WTC11 (cell line): ENCODE measurements at regions not wholly inside any gene's neighbourhood (a gene's known extent, or its start where the extent isn't known, plus 50 kb on each side); places are given as distances from the start of the nearest gene placed in this dataset.

Experiments used
- ATAC-seq: fragments of 200-7000 bp; cut with Tn5 transposase; 2 replicates; pipeline ENCODE4 v1.10.0; 2021; ENCODE audit warnings: mild to moderate bottlenecking, moderate library complexity
- CTCF ChIA-PET: fragments of 300-600 bp; sonication (Branson Sonifier 250); formaldehyde crosslinking; loops from one replicate; lab custom pipeline; 2021; ENCODE audit warnings: antibody characterized with exemption; lab: Charles Lee
- POLR2A ChIA-PET: fragments of 350-600 bp; sonication (Branson Sonifier 250); formaldehyde crosslinking; loops from one replicate; lab custom pipeline; 2021; ENCODE audit warnings: antibody characterized with exemption; lab: Charles Lee
- DNase-seq: peaks from one replicate; pipeline ENCODE4 v3.0.0; 2021; ENCODE audit warnings: low spot score
- H3K27ac Mint-ChIP-seq: 2 replicates; pipeline ENCODE4 v1.8.0; 2021; ENCODE audit warnings: mixed read lengths
- H3K27me3 Mint-ChIP-seq: 2 replicates; pipeline ENCODE4 v1.8.0; 2021; ENCODE audit warnings: low read depth, mild to moderate bottlenecking, moderate library complexity, mixed read lengths
- H3K36me3 Mint-ChIP-seq: 2 replicates; pipeline ENCODE4 v1.8.0; 2021; ENCODE audit warnings: mixed read lengths
- H3K4me1 Mint-ChIP-seq: 2 replicates; pipeline ENCODE4 v1.8.0; 2022; ENCODE audit warnings: mixed read lengths
- H3K4me3 Mint-ChIP-seq: 2 replicates; pipeline ENCODE4 v1.8.0; 2021; ENCODE audit warnings: mild to moderate bottlenecking, moderate library complexity, mixed read lengths
- H3K9me3 Mint-ChIP-seq: 2 replicates; pipeline ENCODE4 v1.8.0; 2021; ENCODE audit warnings: mixed read lengths
- CREB1 ChIP-seq: sonication (generic); formaldehyde crosslinking; IDR thresholded peaks from 2 replicates; pipeline ENCODE4 v1.8.0; 2023; ENCODE audit warnings: mild to moderate bottlenecking, missing genetic modification reagents
- ELF4 ChIP-seq: sonication (generic); formaldehyde crosslinking; IDR thresholded peaks from 2 replicates; pipeline ENCODE4 v1.8.1; 2022; ENCODE audit warnings: low read depth, mild to moderate bottlenecking, moderate library complexity, missing genetic modification reagents
- IRF2 ChIP-seq: sonication (generic); formaldehyde crosslinking; IDR thresholded peaks from 2 replicates; pipeline ENCODE4 v1.8.0; 2022; ENCODE audit warnings: low read depth, missing genetic modification reagents, borderline replicate concordance
- JUN ChIP-seq: sonication (generic); formaldehyde crosslinking; IDR thresholded peaks from 2 replicates; pipeline ENCODE4 v1.8.0; 2023; ENCODE audit warnings: mild to moderate bottlenecking, missing genetic modification reagents
- NR2C2 ChIP-seq: sonication (generic); formaldehyde crosslinking; IDR thresholded peaks from 2 replicates; pipeline ENCODE4 v1.8.0; 2022; ENCODE audit warnings: mild to moderate bottlenecking, missing genetic modification reagents
- RELA ChIP-seq: sonication (generic); formaldehyde crosslinking; IDR thresholded peaks from 2 replicates; pipeline ENCODE4 v1.8.1; 2022; ENCODE audit warnings: missing genetic modification reagents, mild to moderate bottlenecking, borderline replicate concordance
- TP53 ChIP-seq: sonication (generic); formaldehyde crosslinking; IDR thresholded peaks from 2 replicates; pipeline ENCODE4 v1.8.1; 2023; ENCODE audit warnings: mild to moderate bottlenecking, missing genetic modification reagents
- ZBTB21 ChIP-seq: sonication (generic); formaldehyde crosslinking; IDR thresholded peaks from 2 replicates; pipeline ENCODE4 v1.8.1; 2023; ENCODE audit warnings: mild to moderate bottlenecking, missing genetic modification reagents, borderline replicate concordance
- ZNF263 ChIP-seq: sonication (generic); formaldehyde crosslinking; IDR thresholded peaks from 2 replicates; pipeline ENCODE4 v1.8.1; 2022; ENCODE audit warnings: low read depth, mild to moderate bottlenecking, moderate library complexity, missing genetic modification reagents
- TF ChIP-seq, protein P1 (sequence below): fragments of 250-450 bp; sonication (Bioruptor Pico); conservative IDR thresholded peaks from 2 replicates; pipeline ENCODE4 v1.9.0; 2021; ENCODE audit warnings: mild to moderate bottlenecking
- TF ChIP-seq, protein P2 (sequence below): sonication (generic); formaldehyde crosslinking; IDR thresholded peaks from 2 replicates; pipeline ENCODE4 v1.8.1; 2022; ENCODE audit warnings: low read depth, mild to moderate bottlenecking, moderate library complexity, missing genetic modification reagents, borderline replicate concordance
- TF ChIP-seq, protein P3 (sequence below): sonication (generic); formaldehyde crosslinking; IDR thresholded peaks from 2 replicates; pipeline ENCODE4 v1.8.1; 2023; ENCODE audit warnings: mild to moderate bottlenecking, missing genetic modification reagents, moderate library complexity
- TF ChIP-seq, protein P4 (sequence below): sonication (generic); formaldehyde crosslinking; IDR thresholded peaks from 2 replicates; pipeline ENCODE4 v1.8.1; 2022; ENCODE audit warnings: mild to moderate bottlenecking, missing genetic modification reagents, moderate library complexity, borderline replicate concordance
- TF ChIP-seq, protein P5 (sequence below): fragments of 200-600 bp; IDR thresholded peaks from 2 replicates; pipeline ENCODE4 v1.8.0; 2022; ENCODE audit warnings: antibody characterized with exemption

DNA sequence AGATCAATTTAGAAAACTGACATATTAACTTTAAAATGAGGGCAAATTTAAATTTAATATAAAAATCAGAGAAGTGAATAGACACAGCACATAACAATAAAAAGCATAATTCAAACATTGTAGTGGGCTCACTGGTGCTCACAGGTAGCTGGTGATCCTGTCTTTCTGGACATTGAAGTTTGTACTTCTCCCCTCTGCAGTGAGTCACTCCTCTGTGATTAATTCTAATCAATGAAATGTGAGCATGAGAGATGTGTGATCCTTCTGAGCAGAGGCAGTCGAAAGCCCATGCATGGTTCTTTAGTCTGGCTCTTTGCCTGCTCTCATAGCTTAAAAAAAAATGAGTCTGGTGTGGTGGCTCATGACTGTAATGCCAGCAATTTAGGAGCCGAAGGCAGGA, 59.0 kb upstream of the RERGL start (continued):
- TF ChIP-seq, protein P1, sequence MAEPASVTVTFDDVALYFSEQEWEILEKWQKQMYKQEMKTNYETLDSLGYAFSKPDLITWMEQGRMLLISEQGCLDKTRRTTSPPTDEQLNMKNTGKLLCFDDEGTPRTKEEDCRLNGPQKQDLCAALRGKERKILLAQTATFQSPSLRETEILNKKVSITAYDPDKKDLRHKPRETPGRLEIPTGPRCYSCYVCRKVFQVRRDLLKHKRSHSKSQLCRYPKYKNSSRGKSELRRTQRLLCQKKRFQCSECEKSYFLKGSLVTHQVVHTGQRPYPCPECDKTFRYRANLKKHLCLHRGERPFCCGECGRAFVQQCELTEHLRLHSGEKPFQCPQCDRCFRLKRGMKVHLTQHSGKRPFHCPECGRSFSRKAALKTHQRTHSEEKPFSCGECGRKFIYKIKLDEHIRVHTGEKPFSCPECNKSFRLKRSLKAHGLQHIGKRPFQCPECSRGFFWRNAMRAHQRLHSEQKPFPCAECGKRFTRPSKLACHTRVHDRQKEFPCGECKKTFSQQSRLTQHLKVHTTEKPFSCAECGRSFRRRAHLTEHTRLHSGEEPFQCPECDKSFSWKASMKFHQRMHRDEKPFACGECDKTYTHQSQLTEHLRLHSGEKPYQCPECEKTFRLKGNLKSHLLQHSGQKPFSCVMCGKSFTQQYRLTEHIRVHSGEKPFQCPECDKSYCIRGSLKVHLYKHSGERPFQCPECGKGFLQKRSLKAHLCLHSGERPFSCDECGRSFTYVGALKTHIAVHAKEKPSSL (CRISPR knock-in tag) = no peak
- TF ChIP-seq IRF2 = no peak
- TF ChIP-seq, protein P2, sequence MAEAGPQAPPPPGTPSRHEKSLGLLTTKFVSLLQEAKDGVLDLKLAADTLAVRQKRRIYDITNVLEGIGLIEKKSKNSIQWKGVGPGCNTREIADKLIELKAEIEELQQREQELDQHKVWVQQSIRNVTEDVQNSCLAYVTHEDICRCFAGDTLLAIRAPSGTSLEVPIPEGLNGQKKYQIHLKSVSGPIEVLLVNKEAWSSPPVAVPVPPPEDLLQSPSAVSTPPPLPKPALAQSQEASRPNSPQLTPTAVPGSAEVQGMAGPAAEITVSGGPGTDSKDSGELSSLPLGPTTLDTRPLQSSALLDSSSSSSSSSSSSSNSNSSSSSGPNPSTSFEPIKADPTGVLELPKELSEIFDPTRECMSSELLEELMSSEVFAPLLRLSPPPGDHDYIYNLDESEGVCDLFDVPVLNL (CRISPR knock-in tag) = no peak

DNA sequence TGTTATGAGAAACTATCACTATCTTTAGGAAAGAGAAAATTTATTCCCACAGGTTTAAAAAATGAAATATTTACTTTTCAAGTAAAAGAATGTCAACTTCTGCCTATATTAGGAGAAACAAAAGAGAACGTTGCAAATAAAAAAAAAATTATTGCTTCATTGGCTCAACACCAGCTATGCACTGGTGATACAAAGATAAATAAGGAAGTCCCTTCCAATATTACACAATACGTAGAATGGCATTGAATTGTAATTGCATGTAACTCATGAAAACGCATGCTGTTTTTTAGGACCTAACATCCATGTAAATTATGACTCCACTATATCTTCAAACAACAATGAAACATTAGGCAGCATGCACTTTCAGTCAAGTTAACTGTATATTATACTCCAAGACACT, 56.4 kb upstream of the RERGL start:
- POLR2A ChIA-PET = no interaction called here
- Mint-ChIP-seq H3K9me3 (no peaks in the 10 kb centered on the region), H3K4me3 (no peak overlapping the region), H3K4me1 (no peaks in the 10 kb centered on the region), H3K36me3 (no peaks in the 10 kb centered on the region), H3K27me3 (no peaks in the 10 kb centered on the region), H3K27ac (no peak overlapping the region)
- ATAC-seq = no peak
- DNase-seq = no peak
- CTCF ChIA-PET = interaction anchor here (1.4 kb wide), 1 partner anchor 100 kb away, joined by 3 read pairs; no protein-coding TSS in a partner anchor
- TF ChIP-seq CREB1 (CRISPR knock-in tag) (no peak), ELF4 (no peak), TP53 (CRISPR knock-in tag) (no peak), RELA (CRISPR knock-in tag) (no peak), JUN (CRISPR knock-in tag) (no peak), ZBTB21 (CRISPR knock-in tag) (no peak), ZNF263 (CRISPR knock-in tag) (no peak), NR2C2 (CRISPR knock-in tag) (no peak)
- TF ChIP-seq, protein P3, sequence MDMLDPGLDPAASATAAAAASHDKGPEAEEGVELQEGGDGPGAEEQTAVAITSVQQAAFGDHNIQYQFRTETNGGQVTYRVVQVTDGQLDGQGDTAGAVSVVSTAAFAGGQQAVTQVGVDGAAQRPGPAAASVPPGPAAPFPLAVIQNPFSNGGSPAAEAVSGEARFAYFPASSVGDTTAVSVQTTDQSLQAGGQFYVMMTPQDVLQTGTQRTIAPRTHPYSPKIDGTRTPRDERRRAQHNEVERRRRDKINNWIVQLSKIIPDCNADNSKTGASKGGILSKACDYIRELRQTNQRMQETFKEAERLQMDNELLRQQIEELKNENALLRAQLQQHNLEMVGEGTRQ (CRISPR knock-in tag) = no peak
- TF ChIP-seq, protein P4, sequence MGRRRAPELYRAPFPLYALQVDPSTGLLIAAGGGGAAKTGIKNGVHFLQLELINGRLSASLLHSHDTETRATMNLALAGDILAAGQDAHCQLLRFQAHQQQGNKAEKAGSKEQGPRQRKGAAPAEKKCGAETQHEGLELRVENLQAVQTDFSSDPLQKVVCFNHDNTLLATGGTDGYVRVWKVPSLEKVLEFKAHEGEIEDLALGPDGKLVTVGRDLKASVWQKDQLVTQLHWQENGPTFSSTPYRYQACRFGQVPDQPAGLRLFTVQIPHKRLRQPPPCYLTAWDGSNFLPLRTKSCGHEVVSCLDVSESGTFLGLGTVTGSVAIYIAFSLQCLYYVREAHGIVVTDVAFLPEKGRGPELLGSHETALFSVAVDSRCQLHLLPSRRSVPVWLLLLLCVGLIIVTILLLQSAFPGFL (CRISPR knock-in tag) = no peak

DNA sequence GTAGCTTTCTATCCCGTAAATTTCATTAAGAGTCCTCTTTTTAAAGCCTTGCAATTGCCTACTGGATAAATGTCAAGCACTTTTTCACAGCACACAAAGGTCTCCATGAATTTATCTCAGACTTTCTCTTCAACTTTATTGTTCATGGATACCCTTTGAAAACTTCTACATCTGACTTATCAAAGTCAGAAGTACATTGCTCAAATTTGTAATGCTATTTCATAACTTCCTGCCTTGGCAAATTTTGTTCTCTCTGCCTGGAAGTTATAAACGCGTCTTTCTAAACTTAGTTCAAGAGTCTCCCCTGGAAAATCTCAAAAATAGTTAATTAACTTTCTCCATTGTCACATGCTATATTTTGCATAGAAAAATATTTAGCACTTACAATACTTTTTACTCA, 55.9 kb upstream of the RERGL start:
- CTCF ChIA-PET = interaction anchor here (1.3 kb wide), 1 partner anchor 76 kb away, joined by 4 read pairs; no protein-coding TSS in a partner anchor
- ATAC-seq = no peak
- H3K27me3 Mint-ChIP-seq = no peaks in the 10 kb centered on the region

More for the DNA sequence above, 55.9 kb upstream of the RERGL start:
- Mint-ChIP-seq H3K4me3 (no peak overlapping the region), H3K27ac (no peak overlapping the region), H3K9me3 (no peaks in the 10 kb centered on the region), H3K4me1 (no peaks in the 10 kb centered on the region), H3K36me3 (no peaks in the 10 kb centered on the region)
- no peak for TF ChIP-seq CREB1 (CRISPR knock-in tag)
- TF ChIP-seq, protein P5, sequence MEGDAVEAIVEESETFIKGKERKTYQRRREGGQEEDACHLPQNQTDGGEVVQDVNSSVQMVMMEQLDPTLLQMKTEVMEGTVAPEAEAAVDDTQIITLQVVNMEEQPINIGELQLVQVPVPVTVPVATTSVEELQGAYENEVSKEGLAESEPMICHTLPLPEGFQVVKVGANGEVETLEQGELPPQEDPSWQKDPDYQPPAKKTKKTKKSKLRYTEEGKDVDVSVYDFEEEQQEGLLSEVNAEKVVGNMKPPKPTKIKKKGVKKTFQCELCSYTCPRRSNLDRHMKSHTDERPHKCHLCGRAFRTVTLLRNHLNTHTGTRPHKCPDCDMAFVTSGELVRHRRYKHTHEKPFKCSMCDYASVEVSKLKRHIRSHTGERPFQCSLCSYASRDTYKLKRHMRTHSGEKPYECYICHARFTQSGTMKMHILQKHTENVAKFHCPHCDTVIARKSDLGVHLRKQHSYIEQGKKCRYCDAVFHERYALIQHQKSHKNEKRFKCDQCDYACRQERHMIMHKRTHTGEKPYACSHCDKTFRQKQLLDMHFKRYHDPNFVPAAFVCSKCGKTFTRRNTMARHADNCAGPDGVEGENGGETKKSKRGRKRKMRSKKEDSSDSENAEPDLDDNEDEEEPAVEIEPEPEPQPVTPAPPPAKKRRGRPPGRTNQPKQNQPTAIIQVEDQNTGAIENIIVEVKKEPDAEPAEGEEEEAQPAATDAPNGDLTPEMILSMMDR = no peak
- POLR2A ChIA-PET = no interaction called here
- DNase-seq = no peak
